Thymus (tissue), 11 donors: ENCODE measurements at regions not wholly inside any gene's neighbourhood (a gene's known extent, or its start where the extent isn't known, plus 50 kb on each side); places are given as distances from the start of the nearest gene placed in this dataset.

Experiments
- DNase-seq, 9 donors: peaks; one replicate each; pipeline ENCODE4 v3.0.0-alpha.2; 2013; ENCODE audit warnings: low spot score in 9 of 9, low read depth in 6 of 9, missing footprints in 1 of 9
- H3K27ac ChIP-seq, 2 donors: one replicate each; pipeline ENCODE4 v1.5.1; 2013; ENCODE audit warnings: control low read depth in 1 of 2, low read depth in 1 of 2, low read length in 1 of 2, mild to moderate bottlenecking in 1 of 2, moderate library complexity in 1 of 2
- H3K27me3 ChIP-seq, 2 donors: one replicate each; pipeline ENCODE4 v1.5.1; 2013; ENCODE audit warnings: low read length in 1 of 2; ENCODE audit not compliant: control insufficient read depth in 2 of 2, insufficient read depth in 1 of 2
- H3K36me3 ChIP-seq, 2 donors: one replicate each; pipeline ENCODE4 v1.5.1; 2013; ENCODE audit warnings: low read length in 1 of 2, mild to moderate bottlenecking in 1 of 2, moderate library complexity in 1 of 2; ENCODE audit not compliant: control insufficient read depth in 2 of 2, insufficient read depth in 2 of 2
- H3K4me1 ChIP-seq, 2 donors: one replicate each; pipeline ENCODE4 v1.5.1; 2013; ENCODE audit warnings: low read length in 2 of 2; ENCODE audit not compliant: control insufficient read depth in 2 of 2, insufficient read depth in 2 of 2
- H3K4me3 ChIP-seq, 2 donors: one replicate each; pipeline ENCODE4 v1.5.1; 2013; ENCODE audit warnings: low read length in 2 of 2, control low read depth in 1 of 2, mild to moderate bottlenecking in 1 of 2
- H3K9me3 ChIP-seq, 2 donors: one replicate each; pipeline ENCODE4 v1.5.1; 2013; ENCODE audit warnings: low read length in 1 of 2, mild to moderate bottlenecking in 1 of 2; ENCODE audit not compliant: control insufficient read depth in 2 of 2, insufficient read depth in 1 of 2
- WGBS: extraction: QIAGEN DNeasy Blood & Tissue Kit; methylation state at CpG from one replicate; pipeline ENCODE4 v1.1.7; 2013; 5-methylcytosine and 5-hydroxymethylcytosine counted together
- donor health status: healthy.

DNA sequence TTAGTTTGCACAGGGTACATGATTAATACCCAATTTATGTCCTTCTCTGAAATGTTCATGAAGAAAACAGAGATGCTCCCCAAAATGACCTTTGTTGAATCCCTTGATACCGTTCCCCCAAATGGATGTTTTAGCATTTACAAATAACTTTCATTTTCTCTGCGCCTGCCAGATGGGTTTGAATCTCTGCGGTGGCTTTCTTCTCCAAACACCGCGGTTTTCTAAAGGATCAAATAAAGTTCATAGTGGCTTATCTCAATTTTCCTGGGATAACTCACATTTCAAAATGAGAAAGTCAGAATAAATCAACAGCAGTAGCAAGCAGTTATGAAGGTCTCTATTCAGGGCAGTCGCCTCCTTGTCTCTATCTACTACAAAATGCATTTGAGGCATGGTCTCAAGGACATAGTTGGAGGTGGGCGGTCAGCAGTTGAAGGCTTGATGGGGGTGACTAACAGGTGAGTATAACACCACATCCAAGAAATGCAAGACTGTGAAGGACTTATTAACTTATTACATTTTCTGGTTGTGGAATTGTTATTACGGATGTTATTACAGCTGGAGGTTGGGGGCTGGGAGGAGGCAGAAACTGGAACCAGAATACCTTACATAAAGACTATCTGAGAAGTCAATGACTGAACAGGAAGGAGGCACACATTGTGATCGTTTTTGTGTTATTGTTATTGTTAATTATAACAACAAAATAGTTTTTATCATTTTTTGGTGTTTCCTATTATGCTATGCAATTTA lies 1513.3 kb downstream of the FAM181B start:
- Histone ChIP-seq H3K4me1 (no peaks in the 10 kb centered on the region), H3K27ac (no peak overlapping the region), H3K4me3 (no peak overlapping the region), H3K36me3 (no peaks in the 10 kb centered on the region), H3K27me3 (no peaks in the 10 kb centered on the region), H3K9me3 (no peaks in the 10 kb centered on the region)
- 88% methylated on average over 9 of the region's 9 CpGs for WGBS
- no peak for DNase-seq

GRCh38 chr11:81219661-81220060 lies 1514.0 kb downstream of the FAM181B start:
- Histone ChIP-seq H3K4me3 (no peak overlapping the region), H3K4me1 (no peaks in the 10 kb centered on the region), H3K36me3 (no peaks in the 10 kb centered on the region), H3K27ac (no peak overlapping the region), H3K27me3 (no peaks in the 10 kb centered on the region), H3K9me3 (no peaks in the 10 kb centered on the region)
- 88% methylated on average over 1 of the region's 1 CpG for WGBS
- DNase-seq = no peak

GRCh38 chr11:81218440-81218839 lies 1515.2 kb downstream of the FAM181B start:
- Histone ChIP-seq H3K27me3 (no peaks in the 10 kb centered on the region), H3K36me3 (no peaks in the 10 kb centered on the region), H3K4me1 (no peaks in the 10 kb centered on the region), H3K4me3 (no peak overlapping the region), H3K9me3 (peaks cover 0 to 5% of the 10 kb centered on the region in 2 donors), H3K27ac (no peak overlapping the region)
- no peak for DNase-seq
- 88% methylated on average over 4 of the region's 4 CpGs for WGBS

- DNase-seq = no peak
- peaks cover 0 to 12% of the 10 kb centered on the region in 2 donors for H3K9me3 ChIP-seq
- no peaks in the 10 kb centered on the region for H3K36me3 ChIP-seq
- WGBS = 89% methylated on average over 4 of the region's 4 CpGs
- H3K27ac ChIP-seq = no peak overlapping the region
- no peaks in the 10 kb centered on the region for H3K4me1 ChIP-seq
- H3K27me3 ChIP-seq = no peaks in the 10 kb centered on the region
- no peak overlapping the region for H3K4me3 ChIP-seq
Observed at GRCh38 chr11:81211050-81211449, 1522.6 kb downstream of the FAM181B start.

GRCh38 chr11:81207421-81208054 lies 1526.1 kb downstream of the FAM181B start:
- H3K27ac ChIP-seq = no peak overlapping the region
- H3K9me3 ChIP-seq = peaks cover 0 to 8% of the 10 kb centered on the region in 2 donors
- 95% methylated on average over 43 of the region's 43 CpGs for WGBS
- H3K36me3 ChIP-seq = no peaks in the 10 kb centered on the region
- no peaks in the 10 kb centered on the region for H3K4me1 ChIP-seq
- no peaks in the 10 kb centered on the region for H3K27me3 ChIP-seq
- DNase-seq = no peak
- H3K4me3 ChIP-seq = no peak overlapping the region

GRCh38 chr11:81203876-81204275 lies 1529.8 kb downstream of the FAM181B start:
- 83% methylated on average over 1 of the region's 1 CpG for WGBS

DNA sequence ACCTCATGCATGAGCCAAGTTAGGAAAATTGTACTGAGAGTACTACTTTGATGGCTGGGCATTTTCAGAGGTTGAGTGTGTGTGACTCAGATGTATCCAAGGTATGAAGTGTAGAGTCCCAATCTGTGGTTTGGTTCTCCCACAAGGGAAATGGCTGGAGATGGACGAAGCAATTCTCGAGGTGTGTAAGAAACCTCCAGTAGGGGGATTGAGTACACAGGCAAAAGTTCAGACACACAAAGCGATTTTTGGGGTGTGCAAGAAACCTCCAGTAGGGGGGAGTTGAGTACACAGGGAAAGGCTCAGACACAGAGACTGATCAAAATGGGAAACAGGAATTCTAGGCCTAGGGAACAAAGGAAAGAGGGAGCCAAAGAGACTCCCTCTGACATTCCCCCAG lies 1536.3 kb downstream of the FAM181B start:
- H3K27ac ChIP-seq = no peak overlapping the region
- no peaks in the 10 kb centered on the region for H3K27me3 ChIP-seq
- no peak overlapping the region for H3K4me3 ChIP-seq
- H3K9me3 ChIP-seq = no peaks in the 10 kb centered on the region
- no peaks in the 10 kb centered on the region for H3K4me1 ChIP-seq
- no peaks in the 10 kb centered on the region for H3K36me3 ChIP-seq
- DNase-seq = no peak
- WGBS = 92% methylated on average over 3 of the region's 3 CpGs

More at GRCh38 chr11:81203876-81204275, 1529.8 kb downstream of the FAM181B start:
- H3K27me3 ChIP-seq = no peaks in the 10 kb centered on the region
- H3K36me3 ChIP-seq = no peaks in the 10 kb centered on the region
- H3K4me1 ChIP-seq = no peaks in the 10 kb centered on the region
- no peak for DNase-seq
- H3K9me3 ChIP-seq = peaks cover 0 to 8% of the 10 kb centered on the region in 2 donors
- no peak overlapping the region for H3K27ac ChIP-seq
- no peak overlapping the region for H3K4me3 ChIP-seq

GRCh38 chr11:81192516-81192915 lies 1541.1 kb downstream of the FAM181B start:
- Histone ChIP-seq H3K4me3 (no peak overlapping the region), H3K27ac (no peak overlapping the region), H3K36me3 (no peaks in the 10 kb centered on the region), H3K9me3 (no peaks in the 10 kb centered on the region), H3K27me3 (no peaks in the 10 kb centered on the region), H3K4me1 (no peaks in the 10 kb centered on the region)
- DNase-seq = no peak

DNA sequence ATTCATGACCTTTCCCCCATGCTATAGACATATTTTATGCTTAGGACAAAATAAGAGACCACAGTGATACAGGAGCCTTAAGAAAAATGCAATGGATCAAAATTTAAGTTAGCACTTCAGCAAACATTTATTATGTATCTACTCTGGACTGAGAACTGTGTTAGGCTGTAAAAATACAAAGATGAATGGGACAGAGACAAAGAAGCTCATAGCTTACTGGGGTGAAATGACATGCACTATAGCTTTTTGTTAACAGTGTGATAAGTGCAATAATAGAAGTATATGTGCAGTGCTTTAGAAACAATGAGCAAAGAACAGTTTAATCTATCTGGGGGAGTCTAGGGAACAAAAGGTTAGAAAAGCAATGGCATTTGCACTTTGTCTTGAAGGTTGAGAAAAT lies 1543.1 kb downstream of the FAM181B start:
- H3K9me3 ChIP-seq = no peaks in the 10 kb centered on the region

More for the DNA sequence above, 1543.1 kb downstream of the FAM181B start:
- H3K27ac ChIP-seq = no peak overlapping the region
- H3K4me3 ChIP-seq = no peak overlapping the region
- no peaks in the 10 kb centered on the region for H3K36me3 ChIP-seq
- DNase-seq = no peak
- no peaks in the 10 kb centered on the region for H3K27me3 ChIP-seq
- no peaks in the 10 kb centered on the region for H3K4me1 ChIP-seq
